ENCODE measurements at regions not wholly inside any gene's neighbourhood (a gene's known extent, or its start where the extent isn't known, plus 50 kb on each side); places are given as distances from the start of the nearest gene placed in this dataset.

- no peaks in the 10 kb centered on the region for H3K4me1 ChIP-seq
- intact Hi-C loops (cut with DNase I) = no loop called here
These were observed 61.1 kb downstream of the MAD2L1 start for GRCh38 chr4:120005527-120005926.

DNA sequence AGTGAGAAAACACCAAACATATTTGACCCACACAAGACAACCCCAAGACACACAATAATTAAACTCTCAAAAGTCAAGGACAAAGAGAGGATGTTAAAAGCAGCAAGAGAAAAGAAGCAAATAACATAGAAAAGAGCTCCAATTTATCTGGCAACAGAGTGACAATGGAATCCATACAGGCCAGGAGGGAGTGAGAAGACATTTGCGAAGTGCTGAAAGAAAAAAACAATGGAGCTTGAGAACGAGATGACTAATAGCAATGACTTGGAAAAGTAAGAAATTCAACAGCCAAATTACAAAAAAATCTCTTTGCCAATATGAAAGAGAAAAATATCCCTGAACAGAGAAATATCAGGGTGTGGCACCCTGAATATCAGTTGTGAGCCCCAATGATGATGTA, 61.6 kb downstream of the MAD2L1 start:
- TF ChIP-seq POLR2A (IDR thresholded peaks at IDR 0.05) = no peak
- TF ChIP-seq CTCF (IDR thresholded peaks at IDR 0.05) = no peak
- no peaks in the 10 kb centered on the region for H3K9me3 ChIP-seq
- no peak overlapping the region for H3K4me3 ChIP-seq
- no peak overlapping the region for H3K27ac ChIP-seq
- intact Hi-C loops (cut with DNase I) = no loop called here
- no peaks in the 10 kb centered on the region for H3K36me3 ChIP-seq
- H3K4me1 ChIP-seq = no peaks in the 10 kb centered on the region
- WGBS (ENCODE audit: insufficient coverage, low coverage, low lambda C conversion rate, missing lambda C conversion rate) = 44% methylated on average over 2 of the region's 2 CpGs
- DNase-seq = no peak
- ATAC-seq = no peak
- H3K27me3 ChIP-seq = no peaks in the 10 kb centered on the region

More at GRCh38 chr4:120005527-120005926, 61.1 kb downstream of the MAD2L1 start:
- TF ChIP-seq CTCF (IDR thresholded peaks at IDR 0.05) (no peak), POLR2A (IDR thresholded peaks at IDR 0.05) (no peak)
- ATAC-seq (no peak), DNase-seq (no peak)
- Histone ChIP-seq H3K27me3 (no peaks in the 10 kb centered on the region), H3K27ac (no peak overlapping the region), H3K36me3 (no peaks in the 10 kb centered on the region), H3K4me3 (no peak overlapping the region), H3K9me3 (no peaks in the 10 kb centered on the region)

DNA sequence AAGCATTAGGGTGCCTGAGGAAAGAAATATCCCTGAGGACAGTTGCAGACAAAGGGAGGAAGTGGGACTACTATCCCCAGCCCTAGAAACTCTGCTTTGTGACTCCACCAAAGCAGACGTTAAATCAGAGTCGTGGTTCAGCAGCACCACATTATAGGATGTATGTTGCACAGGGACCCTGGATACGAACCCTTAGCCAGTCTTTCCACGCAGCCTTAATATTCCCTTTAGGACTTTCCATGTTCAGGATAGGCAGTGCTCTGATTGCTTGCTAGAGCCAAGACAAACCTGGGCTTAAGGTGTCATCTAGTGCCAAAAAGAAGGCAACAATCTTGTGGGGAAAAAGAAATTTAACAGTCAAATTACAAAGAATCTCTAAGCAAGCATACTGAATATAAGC, 62.6 kb downstream of the MAD2L1 start:
- Histone ChIP-seq H3K36me3 (no peaks in the 10 kb centered on the region), H3K27ac (no peak overlapping the region), H3K4me1 (no peaks in the 10 kb centered on the region), H3K9me3 (no peaks in the 10 kb centered on the region), H3K27me3 (no peaks in the 10 kb centered on the region), H3K4me3 (no peak overlapping the region)
- intact Hi-C loops (cut with DNase I) = no loop called here
- 51% methylated on average over 4 of the region's 4 CpGs for WGBS (ENCODE audit: insufficient coverage, low coverage, low lambda C conversion rate, missing lambda C conversion rate)
- ATAC-seq = no peak
- no peak for DNase-seq
- no peak for TF ChIP-seq CTCF (IDR thresholded peaks at IDR 0.05)
- TF ChIP-seq POLR2A (IDR thresholded peaks at IDR 0.05) = no peak

- Histone ChIP-seq H3K4me1 (no peaks in the 10 kb centered on the region), H3K4me3 (no peak overlapping the region), H3K36me3 (no peaks in the 10 kb centered on the region), H3K27me3 (no peaks in the 10 kb centered on the region), H3K27ac (no peak overlapping the region), H3K9me3 (no peaks in the 10 kb centered on the region)
- DNase-seq (no peak), ATAC-seq (no peak)
- WGBS (ENCODE audit: insufficient coverage, low coverage, low lambda C conversion rate, missing lambda C conversion rate) = 63% methylated on average over 3 of the region's 3 CpGs
- TF ChIP-seq CTCF (IDR thresholded peaks at IDR 0.05) (no peak), POLR2A (IDR thresholded peaks at IDR 0.05) (no peak)
- intact Hi-C loops (cut with DNase I) = no loop called here
These were observed 63.5 kb downstream of the MAD2L1 start for GRCh38 chr4:120003193-120003592.

GRCh38 chr4:120001850-120002249, 64.8 kb downstream of the MAD2L1 start:
- Histone ChIP-seq H3K4me1 (no peaks in the 10 kb centered on the region), H3K27ac (no peak overlapping the region), H3K36me3 (no peaks in the 10 kb centered on the region), H3K4me3 (no peak overlapping the region), H3K9me3 (no peaks in the 10 kb centered on the region), H3K27me3 (no peaks in the 10 kb centered on the region)
- intact Hi-C loops (cut with DNase I) = no loop called here
- ATAC-seq (no peak), DNase-seq (no peak)
- no peak for TF ChIP-seq POLR2A (IDR thresholded peaks at IDR 0.05)
- no peak for TF ChIP-seq CTCF (IDR thresholded peaks at IDR 0.05)
- WGBS (ENCODE audit: insufficient coverage, low coverage, low lambda C conversion rate, missing lambda C conversion rate) = 78% methylated on average over 1 of the region's 1 CpG
